HepG2 (cell line): ENCODE measurements at regions not wholly inside any gene's neighbourhood (a gene's known extent, or its start where the extent isn't known, plus 50 kb on each side); places are given as distances from the start of the nearest gene placed in this dataset.

Experiments
- ATAC-seq: fragments of 200-7000 bp; cut with Tn5 transposase; 3 replicates; pipeline ENCODE4 v1.9.1; 2020; ENCODE audit warnings: mild to moderate bottlenecking, moderate library complexity
- BruUV-seq: library from RNA; stranded (reverse); fragments of 400-500 nt; replicated peaks from 2 replicates; lab custom pipeline; 2021; lab: Mats Ljungman, UMichigan
- CTCF ChIA-PET: fragments of 300-600 bp; formaldehyde crosslinking; extraction: SDS; loops from one replicate; lab custom pipeline; 2021; ENCODE audit warnings: low total read pairs, inconsistent platforms, low intra/inter-chr PET ratio; lab: Yijun Ruan, JAX
- POLR2A ChIA-PET: fragments of 350-600 bp; sonication (Branson Sonifier 250); formaldehyde crosslinking; loops from one replicate; lab custom pipeline; 2020; ENCODE audit warnings: antibody characterized with exemption, inconsistent platforms; lab: Yijun Ruan, JAX
- DNase-seq: peaks from one replicate; pipeline ENCODE4 v3.0.0-alpha.2; 2015; ENCODE audit warnings: low spot score
- FAIRE-seq: peaks from 3 replicates; lab custom pipeline; 2011; peaks lifted over from hg19 to GRCh38; lab: Jason Lieb, UNC
- H2AFZ ChIP-seq: one replicate; pipeline ENCODE4 v1.6.1; 2011; ENCODE audit warnings: low read length, inconsistent platforms
- H3K27ac ChIP-seq: fragments of 300-600 bp; 3 replicates; pipeline ENCODE4 v1.8.0; 2011; ENCODE audit warnings: mixed run types, mild to moderate bottlenecking, mixed read lengths, low read length, inconsistent platforms; ENCODE audit not compliant: insufficient read depth; ENCODE audit errors: extremely low read length
- H3K27me3 ChIP-seq, 2 experiments: fragments of 200-600 bp in 1 of 2; 2 replicates in 1 of 2; 3 replicates in 1 of 2; pipeline versions ENCODE4 v1.6.0 to v1.8.0; 2011; ENCODE audit warnings: low read length in 2 of 2, mild to moderate bottlenecking in 2 of 2, moderate library complexity in 2 of 2, inconsistent platforms in 1 of 2; ENCODE audit not compliant: insufficient read depth in 2 of 2, control insufficient read depth in 1 of 2
- H3K36me3 ChIP-seq, 2 experiments: fragments of 200-600 bp in 1 of 2; replicated peaks in 1 of 2; 2 replicates in 1 of 2; 3 replicates in 1 of 2; pipeline versions ENCODE4 v1.5.1 to v1.8.0; 2011; ENCODE audit warnings: low read length in 2 of 2, inconsistent platforms in 1 of 2; ENCODE audit not compliant: insufficient read depth in 2 of 2, control insufficient read depth in 1 of 2
- H3K4me1 ChIP-seq: 2 replicates; pipeline ENCODE4 v1.5.1; 2012; ENCODE audit warnings: low read length, inconsistent platforms; ENCODE audit not compliant: insufficient read depth
- H3K4me2 ChIP-seq: 2 replicates; pipeline ENCODE4 v1.6.0; 2011; ENCODE audit warnings: low read depth, low read length, inconsistent platforms
- H3K4me3 ChIP-seq, 3 experiments: fragments of 200-600 bp in 1 of 3; sonication (generic), shearing (Covaris generic) in 1 of 3; replicated peaks in 1 of 3; 2 replicates each; pipeline ENCODE4 v1.5.1; 2011 to 2016; ENCODE audit warnings: low read length in 3 of 3, inconsistent platforms in 2 of 3, low read depth in 2 of 3, mild to moderate bottlenecking in 2 of 3, control low read depth in 1 of 3, mixed read lengths in 1 of 3; ENCODE audit not compliant: insufficient read depth in 1 of 3
- H3K79me2 ChIP-seq: one replicate; pipeline ENCODE4 v1.6.1; 2011; ENCODE audit warnings: low read length, inconsistent platforms; ENCODE audit not compliant: insufficient read depth
- H3K9ac ChIP-seq: 2 replicates; pipeline ENCODE4 v1.6.0; 2011; ENCODE audit warnings: mild to moderate bottlenecking, low read depth, low read length, inconsistent platforms; ENCODE audit not compliant: insufficient read depth
- H3K9me3 ChIP-seq: 2 replicates; pipeline ENCODE4 v1.5.1; 2012; ENCODE audit warnings: mild to moderate bottlenecking, low read length
- H4K20me1 ChIP-seq: 2 replicates; pipeline ENCODE4 v1.6.0; 2011; ENCODE audit warnings: inconsistent platforms, mild to moderate bottlenecking, low read length, moderate library complexity; ENCODE audit not compliant: insufficient read depth
- ADNP ChIP-seq: sonication (generic); formaldehyde crosslinking; IDR thresholded peaks from 2 replicates; pipeline ENCODE4 v1.4.0; 2020; ENCODE audit warnings: missing genetic modification reagents
- FOXK1 ChIP-seq: sonication (generic); formaldehyde crosslinking; IDR thresholded peaks from 2 replicates; pipeline ENCODE4 v1.4.0; 2020; ENCODE audit warnings: low read depth, missing genetic modification reagents, borderline replicate concordance
- KDM5A ChIP-seq: fragments of 200-600 bp; sonication (generic); IDR thresholded peaks from 2 replicates; pipeline ENCODE4 v1.7.0; 2018; ENCODE audit warnings: antibody characterized with exemption, mild to moderate bottlenecking, low read length, borderline replicate concordance
- RFX1 ChIP-seq: fragments of 450-650 bp; IDR thresholded peaks from 2 replicates; pipeline ENCODE4 v1.6.1; 2017
- ZBTB8A ChIP-seq: sonication (generic); formaldehyde crosslinking; IDR thresholded peaks from 2 replicates; pipeline ENCODE4 v1.4.0; 2020; ENCODE audit warnings: mild to moderate bottlenecking, low read depth, missing genetic modification reagents, borderline replicate concordance
- ZIK1 ChIP-seq: sonication (generic); formaldehyde crosslinking; IDR thresholded peaks from 2 replicates; pipeline ENCODE4 v1.5.0; 2020; ENCODE audit warnings: mild to moderate bottlenecking, low read depth, missing genetic modification reagents, borderline replicate concordance
- ZNF317 ChIP-seq: sonication (generic); formaldehyde crosslinking; IDR thresholded peaks from 2 replicates; pipeline ENCODE4 v1.5.0; 2020; ENCODE audit warnings: mild to moderate bottlenecking, missing genetic modification reagents
- ZNF768 ChIP-seq: sonication (generic); formaldehyde crosslinking; IDR thresholded peaks from 2 replicates; pipeline ENCODE4 v1.4.0; 2020; ENCODE audit warnings: missing genetic modification reagents
- WGBS: methylation state at CpG from one replicate; pipeline ENCODE4 v1.1.6; 2017; ENCODE audit warnings: low lambda C conversion rate; 5-methylcytosine and 5-hydroxymethylcytosine counted together
- in situ Hi-C: cut with HindIII; loops from 2 replicates; pipeline ENCODE4 v1.10.0; 2017; ENCODE audit warnings: low pct_unique_long_range_greater_than_20kb; ENCODE audit not compliant: extremely low pct_ligation_motif_present
- intact Hi-C: fragments of 100-400 bp; cut with micrococcal nuclease; formaldehyde crosslinking; loops from one replicate; pipeline ENCODE4 v1.10.0; 2022; ENCODE audit not compliant: unreplicated experiment
- TF ChIP-seq, protein P1 (sequence below): sonication (generic); formaldehyde crosslinking; IDR thresholded peaks from 2 replicates; pipeline ENCODE4 v1.5.1; 2020; ENCODE audit warnings: mild to moderate bottlenecking, moderate library complexity, missing genetic modification reagents
- TF ChIP-seq, protein P2 (sequence below): sonication (generic); formaldehyde crosslinking; conservative IDR thresholded peaks from 2 replicates; pipeline ENCODE4 v1.8.1; 2023; ENCODE audit warnings: missing genetic modification reagents

DNA sequence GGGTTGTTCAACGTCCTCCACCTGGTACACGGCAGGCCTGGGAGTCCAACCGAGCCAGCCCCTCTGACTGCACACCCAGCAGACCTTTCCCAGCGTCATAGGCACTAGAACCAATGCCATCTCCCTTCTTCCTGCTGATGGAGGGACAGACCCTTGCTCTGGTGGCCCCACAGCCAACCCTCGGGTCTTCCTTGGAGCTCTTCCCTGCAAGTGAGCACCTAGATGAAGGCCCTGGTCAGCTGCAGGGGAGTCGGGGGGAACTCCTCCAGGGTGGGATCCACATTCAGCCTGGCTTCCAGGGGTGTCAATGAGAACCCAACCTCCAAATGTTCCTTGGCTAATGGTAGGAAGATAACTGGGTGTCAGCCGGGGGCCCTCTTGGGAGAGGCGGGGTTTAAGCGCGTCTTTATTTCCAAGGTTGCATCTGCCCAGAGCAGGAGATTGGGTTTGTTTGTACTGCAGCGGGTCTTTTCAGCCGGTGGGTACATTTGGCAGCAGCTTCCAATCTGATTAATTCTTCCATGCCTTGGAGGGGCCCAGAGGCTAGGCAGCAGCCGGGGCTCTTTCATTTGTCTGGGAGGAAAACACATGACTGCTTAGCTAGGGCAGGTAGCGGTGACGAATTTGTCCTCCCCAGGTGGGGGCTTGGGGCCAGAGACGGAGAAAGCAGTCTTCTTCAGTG is 56.0 kb upstream of the SHISAL1 start:
- Histone ChIP-seq H3K4me1 (no peaks in the 10 kb centered on the region), H3K9me3 (peaks cover 2% of the 10 kb centered on the region; the same call in 1 of the 2 replicates), H3K4me3 (no peak overlapping the region), H3K79me2 (no peaks in the 10 kb centered on the region), H4K20me1 (no peaks in the 10 kb centered on the region), H3K27ac (no peak overlapping the region), H3K36me3 (no peaks in the 10 kb centered on the region)
- POLR2A ChIA-PET: no interaction called here
- BruUV-seq: no TSS peak
- no peak for DNase-seq
- in situ Hi-C loops: no loop called here
- TF ChIP-seq ZIK1 (CRISPR knock-in tag) (no peak), FOXK1 (no peak)
- TF ChIP-seq, protein P1, sequence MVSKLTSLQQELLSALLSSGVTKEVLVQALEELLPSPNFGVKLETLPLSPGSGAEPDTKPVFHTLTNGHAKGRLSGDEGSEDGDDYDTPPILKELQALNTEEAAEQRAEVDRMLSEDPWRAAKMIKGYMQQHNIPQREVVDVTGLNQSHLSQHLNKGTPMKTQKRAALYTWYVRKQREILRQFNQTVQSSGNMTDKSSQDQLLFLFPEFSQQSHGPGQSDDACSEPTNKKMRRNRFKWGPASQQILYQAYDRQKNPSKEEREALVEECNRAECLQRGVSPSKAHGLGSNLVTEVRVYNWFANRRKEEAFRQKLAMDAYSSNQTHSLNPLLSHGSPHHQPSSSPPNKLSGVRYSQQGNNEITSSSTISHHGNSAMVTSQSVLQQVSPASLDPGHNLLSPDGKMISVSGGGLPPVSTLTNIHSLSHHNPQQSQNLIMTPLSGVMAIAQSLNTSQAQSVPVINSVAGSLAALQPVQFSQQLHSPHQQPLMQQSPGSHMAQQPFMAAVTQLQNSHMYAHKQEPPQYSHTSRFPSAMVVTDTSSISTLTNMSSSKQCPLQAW: no peak
- TF ChIP-seq, all 625 proteins: peak for 0
- FAIRE-seq: no peak
- CTCF ChIA-PET: no interaction called here
- H3K9ac ChIP-seq: no peak overlapping the region
- H3K4me2 ChIP-seq: no peak overlapping the region
- intact Hi-C loops: no loop called here
- no peak overlapping the region for H2AFZ ChIP-seq
- no peak for ATAC-seq
- 26% methylated on average over 5 of the region's 16 CpGs for WGBS
- peaks cover 9 to 48% of the 10 kb centered on the region in 2 experiments; a peak in 4 of 5 replicates for H3K27me3 ChIP-seq

DNA sequence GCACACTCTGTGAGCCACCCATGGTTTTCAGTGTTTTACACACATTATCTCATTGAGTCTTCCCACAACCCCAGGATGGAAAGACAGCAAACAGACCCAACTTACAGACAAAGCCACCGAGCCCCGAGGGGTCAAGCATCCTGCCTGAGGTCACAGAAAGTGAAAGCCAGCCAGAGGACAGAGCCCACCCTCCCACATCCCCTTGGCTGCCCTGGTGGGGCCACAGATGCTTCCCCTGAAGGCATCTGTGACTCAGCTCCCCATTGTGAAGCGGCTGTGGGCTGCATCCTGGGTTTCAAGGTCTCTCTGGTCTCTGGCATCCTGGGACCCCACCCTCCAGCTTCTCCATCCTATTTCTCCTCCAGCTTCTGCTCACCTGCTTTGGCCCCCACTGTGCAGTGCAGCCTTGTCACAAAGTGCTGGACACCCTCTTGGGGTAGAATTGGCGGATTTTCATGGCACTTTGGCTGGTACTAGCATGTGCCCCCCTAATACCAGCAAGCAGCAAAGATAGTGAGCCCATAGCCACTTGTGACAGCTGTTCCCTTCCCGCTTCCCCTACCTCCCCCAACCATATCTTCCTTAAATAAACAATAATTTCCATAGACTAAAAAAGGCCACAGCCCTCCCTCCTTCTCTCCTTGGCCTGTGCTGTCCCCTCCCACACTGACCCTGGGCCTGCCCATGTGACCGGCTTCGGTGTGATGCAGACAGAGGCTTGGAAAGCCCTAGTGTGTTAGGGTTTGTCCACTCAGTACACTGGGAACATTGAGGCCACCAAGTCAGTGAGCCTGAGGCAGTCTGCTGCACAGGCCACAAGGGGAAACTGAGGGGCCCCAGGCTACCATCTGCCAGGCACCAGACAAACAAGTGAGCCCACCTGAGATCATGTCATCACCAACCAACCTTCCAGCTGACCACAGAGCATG is 53.9 kb upstream of the SHISAL1 start:
- peaks cover 10 to 65% of the 10 kb centered on the region in 2 experiments; a peak in 4 of 5 replicates for H3K27me3 ChIP-seq
- no peak overlapping the region for H3K4me3 ChIP-seq
- no peaks in the 10 kb centered on the region for H3K79me2 ChIP-seq
- in situ Hi-C loops: no loop called here
- no peak for ATAC-seq
- ChIA-PET CTCF (no interaction called here), POLR2A (no interaction called here)
- intact Hi-C loops: no loop called here
- no peaks in the 10 kb centered on the region for H3K36me3 ChIP-seq
- H3K4me2 ChIP-seq: no peak overlapping the region
- no peak for DNase-seq
- no peaks in the 10 kb centered on the region for H4K20me1 ChIP-seq
- no peaks in the 10 kb centered on the region for H3K9me3 ChIP-seq
- H3K9ac ChIP-seq: no peak overlapping the region
- WGBS: 2% methylated on average over 7 of the region's 7 CpGs
- no peak for FAIRE-seq
- no TSS peak for BruUV-seq
- H3K27ac ChIP-seq: no peak overlapping the region
- H3K4me1 ChIP-seq: no peaks in the 10 kb centered on the region
- H2AFZ ChIP-seq: no peak overlapping the region
- TF ChIP-seq KDM5A (no peak), ZNF317 (no peak), ZNF768 (no peak), RFX1 (no peak), ADNP (CRISPR knock-in tag) (no peak), ZBTB8A (no peak)
- TF ChIP-seq, protein P2, sequence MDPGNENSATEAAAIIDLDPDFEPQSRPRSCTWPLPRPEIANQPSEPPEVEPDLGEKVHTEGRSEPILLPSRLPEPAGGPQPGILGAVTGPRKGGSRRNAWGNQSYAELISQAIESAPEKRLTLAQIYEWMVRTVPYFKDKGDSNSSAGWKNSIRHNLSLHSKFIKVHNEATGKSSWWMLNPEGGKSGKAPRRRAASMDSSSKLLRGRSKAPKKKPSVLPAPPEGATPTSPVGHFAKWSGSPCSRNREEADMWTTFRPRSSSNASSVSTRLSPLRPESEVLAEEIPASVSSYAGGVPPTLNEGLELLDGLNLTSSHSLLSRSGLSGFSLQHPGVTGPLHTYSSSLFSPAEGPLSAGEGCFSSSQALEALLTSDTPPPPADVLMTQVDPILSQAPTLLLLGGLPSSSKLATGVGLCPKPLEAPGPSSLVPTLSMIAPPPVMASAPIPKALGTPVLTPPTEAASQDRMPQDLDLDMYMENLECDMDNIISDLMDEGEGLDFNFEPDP (CRISPR knock-in tag): no peak
